NOMO-1 treated with DMSO at 0.1 percent for 48 hours (cell line): ENCODE measurements at regions not wholly inside any gene's neighbourhood (a gene's known extent, or its start where the extent isn't known, plus 50 kb on each side); places are given as distances from the start of the nearest gene placed in this dataset.
A peak's percentile ranks its signal among the peaks of the same experiment; 100 is the strongest.

ENCODE experiments used
- DNase-seq: peaks from one replicate; lab custom pipeline; 2025; ENCODE audit not compliant: unreplicated experiment; lab: John Stamatoyannopoulos, UW

GRCh38 chr1:61627365-61627764 is 97.6 kb downstream of the TM2D1 start:
- DNase-seq = no peak

DNA sequence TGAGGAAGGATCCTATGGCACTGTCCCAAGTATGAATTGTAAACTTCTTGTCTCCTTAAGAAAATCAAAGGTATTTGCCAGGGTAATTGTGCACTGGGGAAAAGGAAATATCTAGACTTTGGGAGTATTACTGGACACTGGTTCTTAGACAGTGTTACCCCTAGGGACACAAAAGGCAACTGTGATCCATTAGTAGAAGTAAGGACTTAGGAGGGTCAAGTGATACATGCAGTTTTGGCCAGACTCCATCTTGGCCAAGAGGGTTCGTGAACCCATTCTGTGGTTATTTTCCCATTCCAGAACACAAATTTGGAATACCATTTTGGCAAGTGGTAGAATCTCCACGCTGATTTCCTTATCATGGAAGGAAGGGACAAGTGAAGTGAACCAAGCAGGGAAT is 98.1 kb downstream of the TM2D1 start:
- no peak for DNase-seq

- DNase-seq = no peak
Observed at GRCh38 chr1:61623852-61624251, 101.1 kb downstream of the TM2D1 start.

GRCh38 chr1:61620536-61620935 is 104.4 kb downstream of the TM2D1 start:
- DNase-seq = peak; percentile 77

DNA sequence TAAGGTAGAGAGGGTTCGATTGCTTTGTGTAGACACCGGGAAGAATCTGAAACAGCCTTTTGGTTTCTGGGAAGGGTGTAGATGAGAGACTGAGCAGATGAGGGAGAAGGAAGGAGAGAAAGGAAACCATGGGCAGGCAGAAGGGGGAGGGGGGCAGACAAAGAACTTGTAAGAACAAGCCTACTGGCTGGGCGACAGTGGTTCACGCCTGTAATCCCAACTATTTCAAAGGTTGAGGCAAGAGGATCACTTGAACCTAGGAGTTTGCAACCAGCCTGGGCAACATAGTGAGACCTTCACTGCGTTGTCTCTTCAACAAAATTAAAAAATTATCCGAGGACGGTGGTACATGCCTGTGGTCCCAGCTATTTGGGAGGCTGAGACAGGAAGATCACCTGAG is 106.2 kb downstream of the TM2D1 start:
- DNase-seq = no peak

DNA sequence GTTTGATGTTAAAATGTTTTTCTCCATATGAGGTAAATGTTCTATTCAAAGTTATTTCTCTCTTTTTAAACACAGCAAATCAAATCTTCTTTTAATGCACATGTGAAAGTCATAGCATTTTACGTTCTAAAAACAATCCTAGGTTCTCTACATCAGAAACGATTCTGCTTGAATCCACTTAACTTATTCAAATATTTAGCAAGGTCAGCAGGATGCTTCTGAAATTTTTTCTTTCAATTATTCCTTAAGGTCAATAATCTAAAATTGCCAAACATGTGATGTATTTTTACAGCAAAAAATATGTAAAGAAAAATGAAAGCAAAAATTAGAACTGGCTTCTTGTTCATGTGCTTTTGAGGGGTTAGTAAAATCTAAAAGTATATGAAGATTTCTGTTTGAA is 106.7 kb downstream of the TM2D1 start:
- no peak for DNase-seq

DNA sequence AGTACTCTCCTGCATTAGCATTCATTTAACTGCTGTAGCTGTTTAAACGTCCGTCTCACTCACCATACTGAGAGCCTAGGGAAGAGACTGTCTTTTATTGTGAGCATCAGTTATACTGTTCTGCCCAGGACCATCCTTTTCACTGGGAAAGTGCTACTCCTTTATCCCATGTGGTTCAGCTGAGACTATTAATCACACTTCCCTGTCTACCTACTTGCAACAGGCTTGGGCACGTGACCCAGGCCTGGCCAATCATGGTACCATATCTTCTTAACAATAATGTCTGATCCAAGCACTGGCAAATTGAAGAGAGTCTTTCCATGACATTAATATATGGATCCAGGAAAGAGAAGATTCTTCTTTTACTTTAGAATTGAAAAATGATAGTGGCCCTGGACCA is 108.1 kb downstream of the TM2D1 start:
- no peak for DNase-seq

DNA sequence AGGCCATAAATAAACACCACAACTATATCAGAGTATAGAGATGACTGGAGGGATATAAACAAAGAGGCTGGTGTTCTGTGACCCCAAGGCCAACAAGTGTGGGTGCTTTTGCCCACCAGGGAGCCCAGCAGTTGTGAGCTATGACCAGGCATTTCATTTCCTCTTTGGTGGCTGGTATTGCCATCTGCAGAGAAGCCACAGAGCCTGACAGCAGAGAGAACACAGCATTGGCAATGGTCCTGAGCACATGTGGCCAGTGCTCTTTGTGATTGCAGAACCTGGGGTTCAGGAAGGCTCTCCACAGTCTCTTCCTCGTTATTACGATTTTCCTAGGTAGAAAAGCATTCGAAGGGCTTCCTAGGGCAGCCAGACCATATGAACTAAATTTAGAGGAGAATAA is 112.3 kb downstream of the TM2D1 start:
- DNase-seq = peak; percentile 50

- no peak for DNase-seq
Observed at GRCh38 chr1:61609040-61609439, 115.9 kb downstream of the TM2D1 start.

- DNase-seq = no peak
Observed at GRCh38 chr1:61607448-61607847, 117.5 kb downstream of the TM2D1 start.

GRCh38 chr1:61606448-61607312 is 118.3 kb downstream of the TM2D1 start:
- DNase-seq = no peak

GRCh38 chr1:61605607-61606321 is 119.2 kb downstream of the TM2D1 start:
- no peak for DNase-seq

- DNase-seq = peak; percentile 73
Observed at GRCh38 chr1:61604684-61605083, 120.3 kb downstream of the TM2D1 start.

- DNase-seq = no peak
Observed at GRCh38 chr1:61604261-61604660, 120.7 kb downstream of the TM2D1 start.

- no peak for DNase-seq
Observed at GRCh38 chr1:61602663-61603062, 122.3 kb downstream of the TM2D1 start.

- no peak for DNase-seq
Observed at GRCh38 chr1:61597601-61598000, 127.3 kb downstream of the TM2D1 start.

DNA sequence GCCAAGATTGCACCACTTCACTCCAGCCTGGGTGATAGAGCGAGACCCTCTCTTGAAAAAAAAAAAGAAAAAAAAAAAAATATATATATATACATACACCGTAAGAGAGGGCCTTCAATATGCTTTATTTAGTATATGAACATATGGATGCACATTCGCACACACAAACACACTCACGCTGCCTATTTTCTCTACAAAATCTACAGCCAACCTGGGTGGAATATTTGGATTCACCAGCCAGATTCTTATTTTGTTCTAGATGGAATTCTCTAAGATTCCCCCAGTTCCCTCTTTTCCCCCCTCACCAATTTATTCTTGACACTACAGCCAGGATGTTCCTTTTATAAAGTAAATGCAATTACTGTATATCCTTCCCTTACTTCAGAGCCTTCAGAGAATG is 131.6 kb downstream of the TM2D1 start:
- DNase-seq = no peak

DNA sequence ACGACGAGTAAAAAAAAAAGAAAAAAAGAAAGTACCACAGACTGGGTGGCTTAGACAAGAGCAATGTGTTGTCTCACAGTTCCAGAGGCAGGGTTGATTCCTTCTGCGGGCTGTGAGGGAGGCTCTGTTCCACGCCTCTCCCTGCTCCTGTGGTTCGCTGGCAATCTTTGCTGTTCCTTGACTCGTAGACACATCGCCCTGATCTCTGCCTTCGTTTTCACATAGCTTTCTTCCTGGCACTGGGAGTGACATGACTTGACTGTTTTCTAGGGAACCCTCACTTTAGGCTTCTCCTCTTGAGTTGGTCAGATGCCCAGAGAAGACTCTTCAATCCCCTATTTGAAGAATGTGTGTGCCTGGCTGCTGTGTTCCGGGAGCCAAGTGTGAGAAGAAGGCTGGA is 133.6 kb downstream of the TM2D1 start:
- DNase-seq = no peak

DNA sequence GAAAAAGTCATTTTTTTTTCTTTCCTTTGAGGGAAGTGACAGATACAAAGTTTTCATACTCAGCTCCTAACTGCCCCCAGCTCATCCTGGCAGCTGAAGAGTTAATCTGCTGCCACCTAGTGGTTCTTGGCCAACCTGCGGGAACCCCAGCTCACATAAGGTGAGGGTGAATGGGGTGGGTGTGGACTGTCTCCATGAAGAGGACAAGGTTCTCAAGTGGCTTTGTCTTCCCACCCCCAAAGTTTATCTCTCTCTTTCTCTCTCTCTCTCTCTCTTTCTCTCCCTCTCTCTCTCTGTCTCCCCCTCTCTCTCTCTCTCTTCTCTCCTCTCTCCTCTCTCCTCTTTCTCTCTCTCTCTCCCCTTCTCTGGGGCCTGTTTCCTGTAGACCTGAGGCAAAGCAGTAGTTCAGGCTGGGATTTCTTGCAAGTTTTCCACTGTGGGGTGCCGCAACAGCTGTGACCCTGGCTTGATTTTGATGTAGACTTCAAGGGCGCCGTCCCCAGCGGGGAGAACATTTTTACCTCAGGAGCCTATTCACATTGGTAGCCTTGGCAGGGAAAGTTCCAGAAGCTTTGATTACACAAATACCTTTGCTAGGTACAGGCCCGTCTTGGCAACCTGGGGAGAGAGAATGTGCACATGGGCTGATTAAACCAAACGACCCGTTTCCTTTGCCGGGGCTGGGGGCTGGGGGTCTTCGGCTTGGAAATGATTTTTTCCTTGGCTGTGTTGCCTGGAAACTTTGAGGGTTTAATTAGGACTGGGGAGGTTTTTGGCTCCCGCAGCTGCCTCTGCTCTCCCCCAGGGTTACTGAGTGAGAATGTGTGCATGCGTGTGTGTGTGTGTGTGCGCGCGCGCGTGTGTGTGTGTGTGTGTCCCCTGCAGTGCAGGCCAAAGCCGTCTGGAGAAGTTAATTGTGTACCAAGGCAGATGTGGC is 135.9 kb downstream of the TM2D1 start:
- peak; percentile 60 for DNase-seq

DNA sequence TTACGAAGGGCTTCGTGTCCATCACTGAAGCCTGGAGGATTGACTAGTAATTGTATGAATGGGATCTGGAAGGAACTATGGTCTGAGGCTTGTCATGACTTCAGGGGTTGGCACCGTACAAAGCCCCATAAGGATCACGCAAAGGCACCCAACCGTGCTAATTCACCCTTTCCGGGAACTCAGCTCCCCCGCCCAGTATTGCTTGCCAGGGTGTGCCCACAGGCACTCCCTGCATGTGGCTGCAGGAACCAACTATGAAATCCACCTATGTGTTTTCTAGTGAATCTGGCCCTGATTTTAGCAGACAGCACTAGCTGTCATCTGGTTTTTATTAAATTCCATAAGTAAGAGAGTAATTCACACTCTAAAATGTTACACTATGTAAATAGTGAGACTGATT is 139.2 kb downstream of the TM2D1 start:
- DNase-seq = no peak

DNA sequence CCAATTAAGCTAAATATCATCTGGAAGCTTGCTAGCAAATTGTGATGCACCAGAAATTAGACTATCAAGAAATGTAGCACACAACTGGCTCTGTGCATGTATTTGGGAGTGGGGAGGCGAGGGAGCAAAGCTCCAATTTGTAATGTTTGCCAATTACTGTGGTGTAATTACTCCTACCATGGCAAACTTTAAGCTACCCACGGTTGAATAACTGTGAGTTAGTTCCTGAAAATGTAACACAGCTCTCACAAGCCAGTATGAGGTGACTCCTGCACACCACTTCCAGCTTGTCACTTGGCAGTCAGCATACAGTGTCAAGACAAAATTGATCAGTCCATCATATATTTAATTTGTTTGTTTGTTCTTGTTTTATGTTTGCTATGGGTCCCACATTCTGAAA is 141.2 kb downstream of the TM2D1 start:
- DNase-seq = no peak
